ENCODE measurements at regions not wholly inside any gene's neighbourhood (a gene's known extent, or its start where the extent isn't known, plus 50 kb on each side); places are given as distances from the start of the nearest gene placed in this dataset.

DNA sequence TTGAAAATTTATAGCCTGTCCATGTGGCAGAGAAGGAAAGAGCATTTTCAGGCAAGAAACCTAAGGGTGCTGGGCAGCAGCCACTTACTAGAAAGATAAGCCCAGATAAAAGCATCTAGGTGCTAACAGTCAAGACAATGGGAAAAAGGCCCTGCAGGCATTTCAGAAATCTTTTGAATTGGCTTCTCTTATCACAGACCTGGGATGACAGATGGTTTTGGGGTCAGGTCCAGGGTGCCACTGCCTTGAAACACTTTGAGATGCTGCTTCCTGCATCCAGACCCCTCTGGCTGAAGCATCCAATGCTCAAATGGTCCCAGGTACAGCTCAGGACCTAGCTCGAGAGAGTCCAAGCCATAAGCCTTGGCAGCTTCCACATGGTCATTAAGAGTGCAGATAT lies 466.5 kb downstream of the FSCB start:
- Histone ChIP-seq H3K27ac (no peak overlapping the region), H3K4me3 (no peak overlapping the region)

DNA sequence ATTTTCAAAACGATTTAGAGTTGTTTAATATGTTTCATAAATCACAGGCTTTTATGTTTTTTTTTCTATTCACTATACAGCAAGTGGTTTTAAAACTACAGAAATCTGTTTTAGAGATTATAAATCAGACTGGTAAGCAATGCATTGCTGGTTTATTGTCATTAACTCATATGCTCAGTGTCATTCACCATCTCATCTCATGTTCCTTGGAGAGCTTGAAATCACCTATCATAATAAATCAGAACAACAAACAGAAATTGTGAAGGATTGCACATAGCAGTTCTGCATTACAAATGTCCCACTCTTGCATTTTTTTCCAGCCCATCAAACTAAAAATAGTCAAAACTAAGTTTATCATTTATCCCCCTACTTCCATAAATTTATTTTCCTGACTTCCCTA lies 470.8 kb downstream of the FSCB start:
- no peak overlapping the region for H3K4me3 ChIP-seq
- H3K27ac ChIP-seq: no peak overlapping the region

DNA sequence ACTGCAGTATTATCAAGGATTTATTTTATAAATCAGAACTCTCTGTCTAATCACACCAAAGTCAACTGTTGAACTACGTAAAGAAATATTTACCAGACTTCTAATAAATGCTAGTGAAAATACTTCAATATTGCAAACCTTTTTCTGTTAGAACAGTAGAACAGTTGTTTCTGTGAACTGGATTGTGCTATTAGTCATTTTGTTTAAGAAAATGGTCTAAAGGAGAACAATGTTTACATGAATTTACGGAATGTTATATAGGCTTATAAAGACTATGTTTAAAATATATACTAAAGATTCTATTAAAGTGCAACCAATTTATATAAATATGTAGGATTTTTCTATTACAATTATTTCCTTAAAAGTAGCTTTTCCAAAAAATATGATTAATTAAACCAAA lies 471.4 kb downstream of the FSCB start:
- H3K4me3 ChIP-seq: no peak overlapping the region
- H3K27ac ChIP-seq: no peak overlapping the region

DNA sequence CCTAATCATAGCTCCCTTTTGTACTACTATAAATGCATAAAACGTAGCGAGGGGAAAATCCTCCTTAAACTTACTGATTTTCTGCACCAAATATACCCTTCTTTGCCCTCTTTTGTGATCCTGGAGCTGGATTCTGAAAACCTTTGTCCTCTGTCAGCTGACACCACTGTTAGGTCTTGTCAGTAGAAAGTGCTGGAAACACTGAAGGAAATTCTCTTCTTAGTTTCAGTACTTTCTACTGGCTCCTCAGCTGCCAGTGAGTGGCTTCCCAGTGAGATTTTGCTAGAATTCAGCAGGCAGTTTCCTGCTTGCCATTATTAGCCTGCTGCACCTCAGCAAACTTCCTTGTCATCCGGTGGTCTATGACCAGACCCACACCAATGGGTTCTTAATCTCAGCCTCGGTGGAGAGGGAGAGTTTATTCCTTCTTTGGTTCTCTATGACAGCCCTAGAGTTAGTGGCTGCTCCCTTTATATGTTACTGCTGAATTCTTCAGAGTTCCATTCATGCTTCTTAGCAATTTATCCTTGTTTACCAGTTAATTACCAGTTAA lies 476.2 kb downstream of the FSCB start:
- Histone ChIP-seq H3K4me3 (no peak overlapping the region), H3K27ac (no peak overlapping the region)

DNA sequence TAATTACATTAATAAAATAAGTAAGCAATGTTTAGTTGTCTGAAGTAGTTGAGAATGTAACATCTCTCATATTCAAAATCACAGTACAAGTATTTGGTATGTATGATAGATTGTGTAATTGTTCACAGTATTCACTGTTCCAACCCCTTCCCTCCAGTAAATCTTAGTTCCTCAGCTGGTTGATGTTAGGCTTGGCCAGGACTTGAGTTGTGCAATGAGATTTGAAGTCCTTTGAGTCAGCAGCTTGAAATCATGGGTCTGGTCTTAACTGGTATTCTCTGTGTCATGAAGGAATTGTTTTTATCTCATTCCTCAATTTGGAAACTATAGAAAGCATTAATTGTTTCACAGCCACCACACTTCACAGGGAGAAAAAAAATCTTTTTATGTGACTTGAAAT lies 477.1 kb downstream of the FSCB start:
- H3K27ac ChIP-seq: no peak overlapping the region
- H3K4me3 ChIP-seq: no peak overlapping the region

DNA sequence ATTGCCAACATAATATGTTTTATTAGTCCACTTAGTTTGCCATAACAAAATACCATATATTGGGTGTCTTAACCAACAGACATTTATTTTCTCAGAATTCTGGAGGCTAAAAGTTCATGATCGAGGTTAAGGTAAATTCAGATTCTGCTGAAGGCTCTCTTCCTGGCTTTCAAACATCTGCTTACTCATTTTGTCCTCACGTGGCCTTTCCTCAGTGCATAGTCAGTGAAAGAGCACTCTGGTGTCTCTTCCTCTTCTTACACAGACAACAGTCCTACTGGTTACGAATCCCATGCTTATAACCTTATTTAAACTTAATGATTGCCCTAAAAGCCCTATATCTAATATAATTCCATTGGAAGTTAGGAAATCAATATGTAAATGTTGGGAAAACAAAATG lies 479.7 kb downstream of the FSCB start:
- H3K4me3 ChIP-seq: no peak overlapping the region
- no peak overlapping the region for H3K27ac ChIP-seq

DNA sequence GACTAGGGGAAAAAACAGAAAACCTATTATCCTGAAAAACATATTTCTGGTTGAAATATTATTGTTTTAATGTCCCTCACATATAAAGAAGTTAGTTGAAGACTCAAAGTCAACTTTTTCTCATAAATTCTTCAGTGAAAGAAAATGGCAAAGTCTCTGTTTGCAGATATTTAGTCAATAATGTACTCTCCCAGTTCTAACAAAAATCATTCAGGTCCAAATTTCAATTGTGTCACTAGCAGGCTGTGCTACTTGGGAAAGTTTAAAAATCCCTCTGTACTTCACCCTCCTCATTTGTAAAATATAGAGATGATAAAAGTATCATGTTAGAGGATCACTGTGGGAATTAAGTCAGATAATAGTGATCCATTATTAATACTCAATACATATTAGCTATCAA lies 496.5 kb downstream of the FSCB start:
- H3K27ac ChIP-seq: no peak overlapping the region
- H3K4me3 ChIP-seq: no peak overlapping the region

DNA sequence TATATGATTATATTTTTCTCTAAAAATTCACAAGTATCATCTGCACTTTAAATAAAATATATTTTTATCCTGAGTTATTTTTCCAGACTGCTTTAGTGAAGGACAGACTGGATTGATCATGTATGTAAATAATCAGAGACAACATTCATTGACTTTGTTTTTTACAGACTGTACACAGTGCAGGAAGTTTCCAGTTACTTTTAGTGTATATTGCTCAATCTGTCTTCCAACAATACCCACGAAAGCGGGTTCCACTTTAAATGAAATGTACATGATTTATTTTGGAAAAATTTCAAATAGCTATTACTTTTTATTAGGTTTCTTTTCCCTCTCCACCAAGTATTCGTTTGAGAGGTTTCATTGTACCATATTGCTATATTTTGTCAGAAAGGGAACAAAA lies 497.0 kb downstream of the FSCB start:
- Histone ChIP-seq H3K27ac (no peak overlapping the region), H3K4me3 (no peak overlapping the region)

DNA sequence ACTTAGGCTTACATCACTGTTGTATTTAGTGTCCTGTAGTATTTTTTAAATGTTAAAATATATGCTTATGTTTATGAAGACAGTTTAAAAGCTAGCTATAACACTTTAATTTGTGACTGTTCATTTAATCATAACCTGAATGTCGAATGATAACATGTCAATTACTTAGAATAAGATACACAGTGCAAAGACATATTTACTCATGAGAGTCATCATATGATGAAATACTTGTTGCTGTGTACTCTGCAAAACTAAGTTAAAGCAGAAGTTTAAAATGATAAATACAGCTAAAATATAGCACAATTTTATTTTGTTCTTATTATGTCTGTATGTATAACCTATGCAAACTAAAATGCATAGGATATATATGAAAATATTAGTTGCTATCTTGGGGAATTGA lies 497.4 kb downstream of the FSCB start:
- Histone ChIP-seq H3K4me3 (no peak overlapping the region), H3K27ac (no peak overlapping the region)

DNA sequence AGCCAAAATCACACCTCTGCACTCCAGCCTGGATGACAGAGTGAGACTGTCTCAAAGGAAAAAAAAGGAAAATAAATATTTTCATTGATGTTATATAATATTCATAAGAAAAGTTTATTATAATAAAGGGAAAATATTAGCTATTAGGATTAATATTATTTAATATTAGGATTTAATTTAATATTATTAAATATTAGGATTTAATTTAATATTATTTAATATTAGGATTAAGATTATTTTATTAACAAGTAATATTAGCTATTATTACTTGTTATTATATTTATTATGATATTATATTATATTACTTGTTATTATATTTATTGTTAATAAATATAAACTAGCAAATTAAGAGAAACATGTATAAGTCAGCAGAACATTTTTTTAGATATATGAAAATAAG lies 518.1 kb downstream of the FSCB start:
- Histone ChIP-seq H3K27ac (no peak overlapping the region), H3K4me3 (no peak overlapping the region)

DNA sequence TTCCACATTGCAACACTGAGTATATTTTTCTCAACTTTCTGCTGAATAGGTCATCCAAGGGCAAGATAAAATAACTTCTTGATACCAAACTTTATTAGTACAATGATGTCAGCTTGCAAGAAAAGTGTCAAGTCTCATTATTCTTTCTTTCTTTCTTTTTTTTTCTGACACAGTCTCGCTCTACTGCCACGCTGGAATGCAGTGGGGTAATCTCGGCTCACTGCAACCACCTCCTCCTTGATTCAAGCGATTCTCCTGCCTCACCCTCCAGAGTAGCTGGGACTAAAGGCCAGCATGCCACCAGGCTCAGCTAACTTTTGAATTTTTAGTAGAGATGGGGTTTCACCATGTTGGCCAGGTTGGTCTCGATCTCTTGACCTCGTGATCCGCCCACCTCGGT lies 523.4 kb downstream of the FSCB start:
- Histone ChIP-seq H3K27ac (no peak overlapping the region), H3K4me3 (no peak overlapping the region)

DNA sequence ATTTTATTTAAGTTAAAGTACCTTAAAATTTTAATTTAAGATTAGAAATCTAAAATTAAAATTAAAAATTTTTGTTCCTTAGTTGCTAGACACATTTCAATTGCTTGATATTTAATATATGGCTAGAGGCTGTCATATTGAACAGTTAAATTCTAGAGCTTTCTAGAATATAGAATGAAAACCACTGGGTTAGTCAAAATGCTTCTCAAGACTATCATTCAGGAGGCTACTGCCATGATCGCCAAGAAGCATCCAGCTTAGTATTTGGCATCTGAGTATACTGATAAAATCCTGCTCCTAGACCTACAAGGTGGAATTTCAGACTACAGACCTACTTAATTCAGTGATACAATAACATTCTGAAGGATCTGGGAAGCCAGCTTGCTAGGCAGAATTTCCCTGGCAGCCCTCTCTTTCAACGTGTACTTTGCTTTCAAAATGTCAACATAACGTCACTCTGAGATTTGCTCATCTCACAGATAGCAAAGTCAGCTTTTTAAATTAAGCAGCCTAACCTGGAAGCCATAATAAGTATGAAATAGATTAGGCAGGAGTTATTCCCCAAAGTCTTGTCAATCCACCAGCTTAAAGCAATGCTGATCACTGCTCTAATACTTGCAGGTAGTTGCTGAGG lies 525.8 kb downstream of the FSCB start:
- H3K4me3 ChIP-seq: no peak overlapping the region
- H3K27ac ChIP-seq: no peak overlapping the region

DNA sequence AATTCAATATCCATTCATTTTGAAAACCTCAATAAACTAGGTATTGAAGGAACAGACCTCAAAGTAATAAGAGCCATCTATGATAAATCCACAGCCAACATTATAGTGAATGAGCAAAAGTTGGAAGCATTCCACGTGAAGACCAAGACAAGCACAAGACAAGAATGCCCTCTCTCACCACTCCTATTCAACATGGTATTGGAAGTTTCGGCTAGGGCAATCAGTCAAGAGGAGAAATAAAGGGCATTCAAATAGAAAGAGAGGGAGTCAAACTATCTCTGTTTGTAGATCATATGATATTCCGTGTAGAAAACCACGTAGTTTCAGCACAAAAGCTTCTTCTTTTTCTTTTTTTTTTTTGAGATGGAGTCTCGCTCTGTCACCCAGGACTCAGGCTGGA lies 550.3 kb downstream of the FSCB start:
- Histone ChIP-seq H3K27ac (no peak overlapping the region), H3K4me3 (no peak overlapping the region)

DNA sequence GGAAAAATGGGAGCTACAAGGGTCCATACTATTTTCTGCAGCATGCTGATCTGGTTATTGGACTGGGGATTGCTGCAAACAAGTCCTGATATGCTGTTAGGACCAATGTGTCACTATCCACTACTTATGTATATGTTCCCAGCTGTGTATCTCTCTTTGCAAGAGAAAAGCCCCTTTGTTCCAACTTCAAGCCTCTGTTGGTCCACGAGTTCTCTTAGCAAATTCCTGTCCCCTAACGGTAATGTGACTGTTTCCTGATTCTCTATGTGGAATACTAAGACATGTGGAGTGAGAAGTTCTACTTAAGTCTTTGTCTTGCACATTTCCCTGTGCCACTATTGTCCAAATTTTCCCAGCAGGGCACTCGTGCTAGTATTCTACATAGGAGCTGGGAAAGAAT lies 557.7 kb downstream of the FSCB start:
- H3K4me3 ChIP-seq: no peak overlapping the region
- H3K27ac ChIP-seq: no peak overlapping the region

DNA sequence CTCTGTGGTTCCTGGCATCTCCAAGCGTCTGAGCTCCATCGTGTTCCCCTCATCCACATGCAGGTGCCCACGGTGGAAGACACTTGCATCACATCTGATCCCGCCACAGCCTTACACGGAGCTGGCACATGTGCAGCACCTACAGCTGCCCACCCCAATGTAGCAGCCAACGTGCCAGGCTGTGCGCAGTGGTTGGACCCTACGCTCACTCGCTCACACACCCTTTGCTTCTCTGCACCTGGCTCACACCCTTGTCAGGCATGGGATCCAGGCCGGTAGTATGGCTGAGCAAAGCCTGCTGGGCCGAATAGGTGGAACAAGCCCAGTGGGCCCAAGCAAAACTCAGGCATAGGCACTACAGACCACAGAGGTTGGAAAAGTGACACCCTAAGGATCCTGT lies 567.2 kb downstream of the FSCB start:
- Histone ChIP-seq H3K27ac (no peak overlapping the region), H3K4me3 (no peak overlapping the region)

DNA sequence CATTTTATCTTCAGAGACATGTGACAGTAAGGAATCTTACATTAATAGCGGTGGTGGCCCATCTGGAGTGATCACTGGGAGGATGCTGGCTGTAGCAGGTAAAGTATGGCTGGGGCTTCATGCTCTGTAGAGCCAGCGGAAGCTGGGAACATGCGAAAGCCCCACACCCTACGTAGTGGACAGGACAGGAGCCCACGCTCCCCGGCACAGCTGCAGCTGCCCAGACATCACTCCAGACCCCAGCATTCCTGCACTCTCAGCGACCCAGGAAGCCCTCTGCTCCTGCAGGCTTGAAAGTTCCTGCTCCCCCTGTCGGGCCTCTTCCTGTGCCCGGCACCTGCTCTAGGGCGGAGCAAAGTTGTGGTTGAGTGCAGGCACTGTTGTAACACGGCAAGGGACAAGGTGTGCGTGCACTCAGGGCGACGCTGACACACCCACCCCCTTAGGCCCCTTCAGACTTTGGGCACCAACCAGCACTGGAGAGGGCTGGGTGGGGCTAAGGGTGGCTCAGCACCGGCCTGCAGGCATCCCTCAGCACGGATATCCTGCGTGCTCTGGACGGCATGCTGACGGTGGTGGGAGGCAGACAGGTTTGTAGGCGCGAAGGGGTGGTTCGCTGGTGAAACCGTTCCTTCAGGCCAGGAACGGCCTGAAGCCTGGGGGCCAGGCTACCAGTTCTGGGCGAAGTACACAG lies 568.3 kb downstream of the FSCB start:
- no peak overlapping the region for H3K4me3 ChIP-seq
- H3K27ac ChIP-seq: no peak overlapping the region

DNA sequence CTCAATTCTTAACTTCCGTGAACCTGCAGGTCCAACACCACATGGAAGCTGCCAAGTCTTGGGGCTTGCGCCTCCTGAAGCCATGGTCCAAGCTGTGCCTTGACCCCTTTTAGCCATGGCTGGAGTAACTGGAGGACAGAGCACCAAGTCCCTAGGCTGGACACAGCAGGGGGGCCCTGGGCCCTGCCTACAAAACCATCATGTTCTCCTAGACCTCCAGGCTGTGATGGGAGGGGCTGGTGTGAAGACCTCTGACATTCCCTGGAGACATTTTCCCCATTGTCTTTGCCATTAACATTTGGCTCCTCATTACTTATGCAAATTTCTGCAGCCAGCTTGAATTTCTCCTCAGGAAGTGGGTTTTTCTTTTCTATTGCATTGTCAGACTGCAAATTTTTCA lies 570.1 kb downstream of the FSCB start:
- Histone ChIP-seq H3K4me3 (no peak overlapping the region), H3K27ac (no peak overlapping the region)

DNA sequence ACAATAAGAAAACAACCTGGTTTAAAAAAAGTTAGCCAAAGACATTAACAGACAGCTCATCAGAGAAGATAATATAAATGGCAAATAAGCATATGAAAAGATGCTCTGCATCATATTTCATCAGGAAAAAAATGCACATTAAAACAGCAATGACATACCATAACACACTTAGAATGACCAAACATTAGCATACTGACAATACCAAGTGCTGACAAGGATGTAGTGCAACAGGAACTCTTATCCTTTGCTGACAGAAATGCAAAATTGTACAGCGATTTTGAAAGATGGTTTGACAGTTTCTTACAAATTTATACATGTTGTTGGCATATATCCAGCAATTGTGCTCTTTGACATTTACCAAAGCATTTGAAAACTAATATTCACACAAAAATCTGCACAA lies 573.0 kb downstream of the FSCB start:
- no peak overlapping the region for H3K27ac ChIP-seq
- no peak overlapping the region for H3K4me3 ChIP-seq

DNA sequence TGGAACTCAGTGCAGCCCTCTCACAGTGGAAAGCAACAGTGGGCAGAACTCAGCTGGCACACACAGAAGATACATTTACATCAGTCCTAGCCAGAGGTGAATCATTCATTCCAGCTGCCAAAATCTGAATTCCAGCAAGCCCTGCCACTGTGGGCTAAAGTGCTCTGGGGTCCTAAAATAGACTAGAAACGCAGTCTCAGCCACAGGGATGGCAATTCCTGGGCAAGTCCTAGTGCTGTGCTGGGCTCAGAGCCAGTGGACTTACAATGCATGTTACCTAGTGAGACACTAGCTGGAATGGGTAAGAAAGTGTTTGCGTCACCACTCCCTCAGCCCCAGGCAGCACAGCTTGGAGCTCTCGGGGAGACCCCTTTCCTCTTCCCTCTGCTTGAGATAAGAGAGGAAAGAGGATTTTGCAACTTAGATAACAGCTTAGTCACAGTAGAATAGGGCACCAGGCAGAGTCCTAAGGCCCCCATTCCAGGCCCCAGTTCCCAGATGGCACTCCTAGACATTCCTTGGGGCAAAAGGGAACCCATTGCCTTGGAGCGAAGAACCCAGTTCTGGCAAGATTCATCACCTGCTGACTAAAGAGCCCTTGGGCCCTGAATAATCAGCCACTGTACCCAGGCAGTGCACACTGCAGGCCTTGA lies 592.9 kb downstream of the FSCB start:
- no peak overlapping the region for H3K4me3 ChIP-seq
- no peak overlapping the region for H3K27ac ChIP-seq

DNA sequence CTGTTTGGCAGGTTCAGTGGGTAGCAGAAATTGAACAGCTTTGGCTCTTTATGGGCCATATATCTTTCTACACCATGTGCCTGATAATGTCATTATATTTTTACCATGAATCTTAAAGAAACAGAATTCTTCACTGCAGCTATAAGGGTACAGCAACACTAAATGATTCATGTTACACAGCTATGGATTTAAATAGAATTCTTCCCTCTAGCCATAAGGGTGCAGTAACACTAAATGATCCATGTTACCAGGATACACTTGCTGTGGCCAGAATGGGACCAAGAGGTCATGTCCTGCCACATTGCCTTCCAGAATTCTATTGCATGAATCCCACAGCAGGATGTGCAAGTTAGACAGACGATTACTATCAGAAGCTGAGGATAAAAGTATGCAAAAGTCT lies 603.9 kb downstream of the FSCB start:
- H3K27ac ChIP-seq: no peak overlapping the region
- no peak overlapping the region for H3K4me3 ChIP-seq

DNA sequence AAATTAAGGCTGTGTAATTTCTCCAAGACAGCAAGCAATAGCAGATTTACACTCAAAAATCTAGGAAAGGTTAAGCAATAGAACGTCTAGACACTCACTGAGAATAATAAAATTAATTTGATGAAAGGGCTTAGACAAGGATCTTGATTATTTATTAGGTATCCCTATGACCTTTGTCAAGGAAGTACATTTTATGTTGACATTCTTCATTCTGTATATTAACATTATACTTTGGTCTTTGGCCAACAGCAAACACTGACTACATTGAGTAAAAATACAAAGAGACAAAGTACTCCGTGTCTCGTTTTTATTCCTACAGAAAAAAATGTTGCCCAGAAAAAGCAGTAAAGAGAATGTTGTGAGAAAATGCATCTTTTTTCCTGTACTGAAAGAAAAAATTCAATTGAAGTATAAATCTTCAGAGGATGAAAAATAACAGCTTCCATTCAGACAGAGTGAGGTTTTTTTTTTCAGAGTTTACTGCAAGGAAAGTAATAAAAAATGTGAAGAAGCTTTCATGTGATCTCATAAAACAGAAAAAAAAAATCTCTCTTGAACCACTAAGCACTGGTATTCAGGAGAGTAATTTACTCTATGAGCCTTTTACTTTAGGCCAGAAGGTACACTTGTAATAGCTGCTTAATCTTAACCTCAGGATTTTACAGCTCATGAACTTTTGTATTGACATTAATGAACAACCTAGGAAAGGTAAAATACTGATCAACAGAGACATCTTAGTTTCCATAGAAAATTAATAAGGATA lies 605.0 kb downstream of the FSCB start:
- H3K27ac ChIP-seq: no peak overlapping the region
- no peak overlapping the region for H3K4me3 ChIP-seq
